Kidney (tissue), 13 donors: ENCODE measurements at regions not wholly inside any gene's neighbourhood (a gene's known extent, or its start where the extent isn't known, plus 50 kb on each side); places are given as distances from the start of the nearest gene placed in this dataset.

Experiments used
- DNase-seq, 5 donors: peaks; one replicate each; pipeline ENCODE4 v3.0.0-alpha.2; 2013 to 2020
- FAIRE-seq: peaks from 2 replicates; lab custom pipeline; 2012; peaks lifted over from hg19 to GRCh38; lab: Jason Lieb, UNC
- H3K27ac ChIP-seq, 2 donors: one replicate each; pipeline ENCODE4 v1.7.0; 2013; ENCODE audit warnings: low read depth in 2 of 2, low read length in 2 of 2, inconsistent platforms in 1 of 2
- H3K27me3 ChIP-seq: one replicate; pipeline ENCODE4 v1.7.1; 2013; ENCODE audit warnings: low read length, inconsistent platforms; ENCODE audit not compliant: control insufficient read depth, insufficient read depth
- H3K36me3 ChIP-seq, 3 donors: one replicate each; pipeline versions ENCODE4 v1.7.0 to v1.7.1; 2013; ENCODE audit warnings: low read length in 3 of 3, control low read depth in 1 of 3, inconsistent platforms in 1 of 3; ENCODE audit not compliant: insufficient read depth in 3 of 3, control insufficient read depth in 2 of 3
- H3K4me1 ChIP-seq, 3 donors: one replicate each; pipeline versions ENCODE4 v1.7.0 to v1.7.1; 2013; ENCODE audit warnings: low read length in 3 of 3, inconsistent platforms in 1 of 3, low read depth in 1 of 3; ENCODE audit not compliant: control insufficient read depth in 2 of 3, insufficient read depth in 2 of 3
- H3K4me3 ChIP-seq, 3 donors: one replicate each; pipeline versions ENCODE4 v1.7.0 to v1.8.1; 2013; ENCODE audit warnings: low read length in 3 of 3, control low read depth in 1 of 3, inconsistent platforms in 1 of 3
- H3K9ac ChIP-seq, 3 donors: one replicate each; pipeline versions ENCODE4 v1.7.0 to v1.7.1; 2013; ENCODE audit warnings: low read length in 3 of 3, control low read depth in 1 of 3, inconsistent platforms in 1 of 3
- H3K9me3 ChIP-seq, 3 donors: one replicate each; pipeline versions ENCODE4 v1.7.0 to v1.7.1; 2013; ENCODE audit warnings: low read length in 3 of 3, control low read depth in 1 of 3, inconsistent platforms in 1 of 3; ENCODE audit not compliant: control insufficient read depth in 2 of 3, insufficient read depth in 1 of 3
- CTCF ChIP-seq: IDR thresholded peaks from 3 replicates; pipeline ENCODE4 v1.5.1; 2012; ENCODE audit warnings: mild to moderate bottlenecking, moderate library complexity, borderline replicate concordance; ENCODE audit not compliant: insufficient read depth; ENCODE audit errors: extremely low read depth
- intact Hi-C: fragments of 100-400 bp; cut with DNase I; formaldehyde crosslinking; loops from one replicate; pipeline ENCODE4 v1.11.1; 2022
- donor health status: control.
- donor health status: control.
- donor health status: control.
- donor health status: control.
- donor health status: control.
- donor health status: DM: yes; HTN: yes; CAD: no.
- donor health status: Normal renal cell carcinoma (clear cell type).

DNA sequence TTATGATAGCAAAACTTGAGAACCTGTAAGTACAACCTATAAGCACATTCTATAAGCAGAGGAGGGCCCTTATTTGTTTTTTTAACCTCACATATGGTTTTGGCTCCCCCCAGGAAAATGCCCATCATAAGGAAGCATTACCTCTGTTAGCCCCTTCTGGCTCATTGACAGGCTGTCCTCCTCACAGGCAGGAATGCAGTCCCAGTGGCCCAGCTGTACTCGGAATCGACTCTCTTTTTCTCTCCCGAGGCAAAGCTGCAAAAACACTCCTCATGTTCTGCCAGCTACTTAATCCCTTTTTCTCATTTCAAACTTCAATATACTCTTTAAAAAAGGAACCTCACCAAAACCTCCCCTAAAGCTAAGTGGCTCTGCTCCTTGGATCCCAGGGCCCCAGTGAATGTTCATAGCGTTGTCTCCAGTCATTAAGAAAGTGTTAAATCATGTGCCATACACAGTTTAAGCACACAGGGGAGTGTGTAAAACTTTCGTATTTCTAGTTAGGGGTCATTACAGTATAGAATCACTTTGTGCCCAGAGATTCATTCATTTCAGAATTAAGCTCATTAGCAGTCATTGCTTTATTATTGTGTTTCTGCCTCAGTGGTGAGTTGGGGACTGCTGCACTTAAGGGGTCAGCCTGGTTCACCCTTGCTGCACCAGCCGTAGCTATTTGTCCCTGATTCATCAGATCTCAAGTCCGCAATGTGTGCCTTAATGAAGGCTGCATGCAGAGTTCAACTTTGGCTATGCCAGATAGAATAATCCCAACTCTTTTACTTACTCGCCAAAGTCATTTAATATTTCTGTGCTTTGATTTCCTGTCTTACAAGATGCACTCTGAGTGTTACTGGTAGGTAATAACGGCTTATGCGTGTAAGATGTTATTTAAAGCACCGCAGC is 57.6 kb downstream of the JRKL start:
- FAIRE-seq = no peak
- intact Hi-C loops = no loop called here
- Histone ChIP-seq H3K9me3 (no peaks in the 10 kb centered on the region), H3K4me3 (no peak overlapping the region), H3K9ac (no peak overlapping the region), H3K27me3 (no peaks in the 10 kb centered on the region), H3K27ac (no peak overlapping the region), H3K36me3 (no peaks in the 10 kb centered on the region), H3K4me1 (no peaks in the 10 kb centered on the region)
- no peak for TF ChIP-seq CTCF
- peak in 1 of 5 donors; percentile 19 for DNase-seq

- DNase-seq (no peak), FAIRE-seq (no peak)
- intact Hi-C loops = no loop called here
- Histone ChIP-seq H3K4me3 (no peak overlapping the region), H3K27me3 (no peaks in the 10 kb centered on the region), H3K9me3 (no peaks in the 10 kb centered on the region), H3K27ac (no peak overlapping the region), H3K9ac (no peak overlapping the region), H3K36me3 (no peaks in the 10 kb centered on the region), H3K4me1 (no peaks in the 10 kb centered on the region)
- no peak for TF ChIP-seq CTCF
Observed at GRCh38 chr11:96448225-96448624, 58.4 kb downstream of the JRKL start.

DNA sequence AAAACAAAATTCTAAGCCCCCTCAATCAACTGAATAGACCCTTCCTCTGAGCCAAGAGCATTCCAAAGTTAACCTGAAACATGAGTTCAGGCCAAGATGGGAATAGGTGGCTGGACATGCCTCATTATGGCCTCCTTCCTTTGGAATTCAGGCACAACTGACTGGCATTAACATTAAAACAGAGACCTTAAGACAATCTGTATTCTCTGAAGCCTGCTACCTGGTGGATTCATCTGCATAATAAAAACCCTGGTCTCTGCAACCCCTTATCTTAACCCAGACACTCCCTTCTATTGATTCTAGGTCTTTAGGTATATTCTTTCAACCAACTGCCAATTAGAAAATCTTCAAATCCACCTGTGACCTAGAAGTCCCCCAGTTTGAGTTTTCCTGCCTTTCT is 66.3 kb downstream of the JRKL start:
- no peaks in the 10 kb centered on the region for H3K36me3 ChIP-seq
- no peaks in the 10 kb centered on the region for H3K4me1 ChIP-seq
- FAIRE-seq (no peak), DNase-seq (no peak)
- no peaks in the 10 kb centered on the region for H3K9me3 ChIP-seq
- no peak overlapping the region for H3K27ac ChIP-seq
- no peaks in the 10 kb centered on the region for H3K27me3 ChIP-seq
- no peak overlapping the region for H3K9ac ChIP-seq
- H3K4me3 ChIP-seq = no peak overlapping the region
- no peak for TF ChIP-seq CTCF
- intact Hi-C loops = no loop called here
